ENCODE measurements at regions not wholly inside any gene's neighbourhood (a gene's known extent, or its start where the extent isn't known, plus 50 kb on each side); places are given as distances from the start of the nearest gene placed in this dataset.

DNA sequence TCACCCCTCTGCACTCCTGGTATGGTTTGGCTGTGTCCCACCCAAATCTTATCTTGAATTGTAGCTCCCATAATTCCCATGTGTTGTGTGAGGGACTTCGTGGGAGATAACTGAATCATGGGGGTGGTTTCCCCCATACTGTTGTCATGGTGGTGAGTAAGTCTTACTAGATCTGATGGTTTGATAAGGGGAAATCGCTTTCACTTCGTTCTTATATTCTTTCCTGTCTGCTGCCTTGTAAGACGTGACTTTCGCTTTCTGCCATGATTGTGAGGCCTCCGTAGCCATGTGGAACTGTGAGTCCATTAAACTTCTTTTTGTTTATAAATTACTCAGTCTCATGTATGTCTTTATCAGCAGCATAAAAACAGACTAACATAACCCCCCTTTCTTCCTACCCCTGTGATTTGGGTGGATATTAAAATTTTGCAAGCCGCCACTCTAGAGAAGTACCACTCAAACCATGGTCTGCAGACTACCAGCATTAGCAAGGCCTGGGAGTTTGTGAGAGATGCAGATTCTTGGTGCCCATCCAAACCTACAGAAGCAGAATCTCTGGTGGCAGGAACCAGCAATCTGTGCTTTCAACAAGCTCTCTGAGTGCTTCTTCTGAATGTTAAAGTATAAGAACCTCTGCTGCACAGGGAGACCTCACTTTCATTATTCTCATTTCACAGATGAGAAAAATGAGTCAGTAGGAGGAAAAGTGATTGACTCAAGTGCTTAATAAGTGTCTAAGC, 999.5 kb upstream of the EEF2KMT start:
- no peak overlapping the region for H3K4me3 ChIP-seq (ENCODE audit: low read depth, low read length)
- TF ChIP-seq, protein P1, sequence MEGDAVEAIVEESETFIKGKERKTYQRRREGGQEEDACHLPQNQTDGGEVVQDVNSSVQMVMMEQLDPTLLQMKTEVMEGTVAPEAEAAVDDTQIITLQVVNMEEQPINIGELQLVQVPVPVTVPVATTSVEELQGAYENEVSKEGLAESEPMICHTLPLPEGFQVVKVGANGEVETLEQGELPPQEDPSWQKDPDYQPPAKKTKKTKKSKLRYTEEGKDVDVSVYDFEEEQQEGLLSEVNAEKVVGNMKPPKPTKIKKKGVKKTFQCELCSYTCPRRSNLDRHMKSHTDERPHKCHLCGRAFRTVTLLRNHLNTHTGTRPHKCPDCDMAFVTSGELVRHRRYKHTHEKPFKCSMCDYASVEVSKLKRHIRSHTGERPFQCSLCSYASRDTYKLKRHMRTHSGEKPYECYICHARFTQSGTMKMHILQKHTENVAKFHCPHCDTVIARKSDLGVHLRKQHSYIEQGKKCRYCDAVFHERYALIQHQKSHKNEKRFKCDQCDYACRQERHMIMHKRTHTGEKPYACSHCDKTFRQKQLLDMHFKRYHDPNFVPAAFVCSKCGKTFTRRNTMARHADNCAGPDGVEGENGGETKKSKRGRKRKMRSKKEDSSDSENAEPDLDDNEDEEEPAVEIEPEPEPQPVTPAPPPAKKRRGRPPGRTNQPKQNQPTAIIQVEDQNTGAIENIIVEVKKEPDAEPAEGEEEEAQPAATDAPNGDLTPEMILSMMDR (IDR thresholded peaks at IDR 0.05; ENCODE audit: low read depth, low read length), result no peak
- TF ChIP-seq MYC (IDR thresholded peaks at IDR 0.05; ENCODE audit: low read depth, low read length), result no peak
- TF ChIP-seq POLR2A (IDR thresholded peaks at IDR 0.05; ENCODE audit: extremely low read depth, insufficient read length), result no peak
- TF ChIP-seq, protein P2, sequence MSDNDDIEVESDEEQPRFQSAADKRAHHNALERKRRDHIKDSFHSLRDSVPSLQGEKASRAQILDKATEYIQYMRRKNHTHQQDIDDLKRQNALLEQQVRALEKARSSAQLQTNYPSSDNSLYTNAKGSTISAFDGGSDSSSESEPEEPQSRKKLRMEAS (IDR thresholded peaks at IDR 0.05; ENCODE audit: low read depth, low read length), result no peak
- no peak for DNase-seq (ENCODE audit: low read depth)

DNA sequence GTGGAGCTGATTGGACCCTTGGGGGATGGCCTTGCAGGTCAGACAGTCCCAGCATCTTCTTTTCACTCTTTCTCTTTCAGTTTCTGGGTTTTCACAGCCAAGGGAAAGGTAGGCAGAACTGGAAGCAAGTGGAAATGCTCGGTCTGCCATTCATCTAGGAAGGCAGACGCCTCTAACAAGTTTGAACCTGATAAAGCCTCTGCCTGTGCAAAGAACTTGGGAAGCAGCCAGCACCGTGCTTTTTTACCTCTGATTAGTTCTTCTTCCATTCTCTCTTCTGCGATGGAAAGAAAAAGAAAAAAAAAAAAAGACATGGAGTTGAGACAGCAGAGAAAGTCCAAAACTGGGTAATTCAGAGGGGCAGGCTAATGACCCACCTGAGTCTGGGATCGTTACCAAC, 997.8 kb upstream of the EEF2KMT start:
- no peak overlapping the region for H3K4me3 ChIP-seq (ENCODE audit: low read depth, low read length)
- TF ChIP-seq MYC (IDR thresholded peaks at IDR 0.05; ENCODE audit: low read depth, low read length) (no peak), POLR2A (IDR thresholded peaks at IDR 0.05; ENCODE audit: extremely low read depth, insufficient read length) (no peak)
- TF ChIP-seq, protein P2 (IDR thresholded peaks at IDR 0.05; ENCODE audit: low read depth, low read length), result no peak
- TF ChIP-seq, protein P1 (IDR thresholded peaks at IDR 0.05; ENCODE audit: low read depth, low read length), result no peak

DNA sequence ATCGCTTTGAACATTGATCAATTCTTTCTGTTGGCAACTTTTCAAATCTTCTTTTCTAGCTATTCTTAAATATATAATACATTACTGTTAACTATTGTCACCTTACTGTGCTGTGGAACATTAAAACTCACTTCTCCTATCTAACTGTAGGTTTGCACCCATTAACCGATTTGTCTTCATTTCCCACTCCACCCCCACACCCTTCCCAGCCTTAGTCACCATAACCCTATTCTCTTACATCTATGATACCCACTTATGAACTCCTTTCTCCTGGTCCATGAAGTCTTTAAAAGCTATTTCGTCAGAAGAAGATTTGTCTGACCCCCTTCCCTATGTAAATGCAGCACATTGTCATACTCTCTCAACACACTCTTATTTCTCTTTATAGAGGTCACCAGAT, 993.4 kb upstream of the EEF2KMT start:
- H3K4me3 ChIP-seq (ENCODE audit: low read depth, low read length), result no peak overlapping the region
- DNase-seq (ENCODE audit: low read depth), result no peak
- TF ChIP-seq, protein P2 (IDR thresholded peaks at IDR 0.05; ENCODE audit: low read depth, low read length), result no peak
- TF ChIP-seq, protein P1 (IDR thresholded peaks at IDR 0.05; ENCODE audit: low read depth, low read length), result no peak
- TF ChIP-seq MYC (IDR thresholded peaks at IDR 0.05; ENCODE audit: low read depth, low read length), result no peak
- no peak for TF ChIP-seq POLR2A (IDR thresholded peaks at IDR 0.05; ENCODE audit: extremely low read depth, insufficient read length)

More for the DNA sequence above, 997.8 kb upstream of the EEF2KMT start:
- no peak for DNase-seq (ENCODE audit: low read depth)

DNA sequence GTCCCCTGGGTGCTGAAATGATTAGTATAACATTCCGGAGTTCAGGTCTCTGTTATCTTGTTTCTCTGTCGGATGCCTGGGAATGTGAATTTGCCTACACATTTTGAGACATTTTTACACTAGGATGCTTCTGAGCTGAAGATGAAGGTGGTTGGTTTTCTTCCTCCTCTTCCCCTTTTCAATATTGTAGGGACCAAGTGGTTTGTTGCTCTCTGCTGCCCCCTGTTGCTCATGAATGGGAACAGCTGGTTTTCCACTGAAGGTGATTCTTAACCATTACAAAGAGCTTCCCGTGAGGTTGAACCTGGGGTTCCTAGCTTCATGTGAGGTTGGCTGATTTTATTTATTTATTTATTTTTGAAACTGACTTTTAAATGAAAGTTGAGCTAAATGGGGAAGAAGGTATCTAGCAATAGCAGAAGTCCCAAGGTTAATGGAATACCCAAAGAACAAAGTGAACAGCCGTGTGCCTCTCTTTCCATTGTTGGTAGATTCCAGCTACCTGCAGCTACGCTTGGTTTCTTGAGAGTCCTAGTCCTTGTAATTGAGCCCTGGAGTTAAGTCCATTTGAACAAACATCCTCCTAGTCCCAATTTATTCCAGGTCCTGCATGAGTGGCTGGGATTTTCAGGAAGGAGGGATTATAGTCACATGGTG, 983.9 kb upstream of the EEF2KMT start:
- TF ChIP-seq, protein P1 (IDR thresholded peaks at IDR 0.05; ENCODE audit: low read depth, low read length), result peak; percentile 83
- TF ChIP-seq MYC (IDR thresholded peaks at IDR 0.05; ENCODE audit: low read depth, low read length) (no peak), POLR2A (IDR thresholded peaks at IDR 0.05; ENCODE audit: extremely low read depth, insufficient read length) (no peak)
- TF ChIP-seq, protein P2 (IDR thresholded peaks at IDR 0.05; ENCODE audit: low read depth, low read length), result 0 out of 2 replicates have a peak, but pooled peaks have one; percentile 21
- DNase-seq (ENCODE audit: low read depth), result peak; percentile 57
- H3K4me3 ChIP-seq (ENCODE audit: low read depth, low read length), result no peak overlapping the region

DNA sequence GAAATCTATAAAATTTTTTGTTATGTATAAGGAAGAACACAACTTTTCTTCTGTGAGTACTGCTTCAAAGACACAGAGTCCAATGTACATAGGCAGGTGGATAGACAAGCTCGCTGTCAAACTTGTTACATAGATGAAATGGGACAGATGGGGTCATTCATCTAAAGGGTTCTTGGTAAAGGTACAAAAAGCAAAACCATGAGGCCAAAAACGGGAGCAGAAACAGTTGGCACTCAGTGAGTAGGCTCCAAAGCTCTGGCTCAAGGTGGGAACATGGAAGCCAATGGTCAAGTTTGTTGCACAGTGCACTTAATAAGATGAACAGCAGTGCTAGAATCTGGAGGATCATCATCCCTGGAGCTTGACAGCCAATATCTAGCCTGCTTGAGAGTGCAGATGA, 979.0 kb upstream of the EEF2KMT start:
- TF ChIP-seq, protein P2 (IDR thresholded peaks at IDR 0.05; ENCODE audit: low read depth, low read length), result no peak
- DNase-seq (ENCODE audit: low read depth), result no peak
- H3K4me3 ChIP-seq (ENCODE audit: low read depth, low read length), result no peak overlapping the region

DNA sequence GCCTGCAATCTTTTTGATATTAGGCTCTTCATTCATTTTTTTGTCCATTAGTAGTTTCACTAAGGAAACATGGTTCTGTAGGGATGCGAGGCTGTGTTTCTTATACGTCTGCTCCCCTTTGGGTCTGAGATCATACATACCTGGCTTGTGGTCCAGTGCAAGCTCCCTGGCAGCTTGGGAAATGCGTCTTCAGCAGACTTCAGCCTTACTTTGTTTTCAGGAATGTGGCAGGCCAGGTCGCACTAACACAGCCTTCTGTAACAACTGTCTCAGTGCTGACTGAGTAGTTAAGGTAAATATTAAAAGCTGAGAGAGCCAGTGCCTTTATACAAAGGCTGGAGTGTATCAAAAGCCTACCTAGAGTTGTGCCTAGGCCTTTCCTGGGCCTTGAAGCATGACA, 970.5 kb upstream of the EEF2KMT start:
- no peak overlapping the region for H3K4me3 ChIP-seq (ENCODE audit: low read depth, low read length)
- no peak for DNase-seq (ENCODE audit: low read depth)
- TF ChIP-seq, protein P1 (IDR thresholded peaks at IDR 0.05; ENCODE audit: low read depth, low read length), result no peak
- TF ChIP-seq MYC (IDR thresholded peaks at IDR 0.05; ENCODE audit: low read depth, low read length), result no peak
- no peak for TF ChIP-seq POLR2A (IDR thresholded peaks at IDR 0.05; ENCODE audit: extremely low read depth, insufficient read length)
- TF ChIP-seq, protein P2 (IDR thresholded peaks at IDR 0.05; ENCODE audit: low read depth, low read length), result no peak
